GM12873 (cell line): ENCODE measurements at regions not wholly inside any gene's neighbourhood (a gene's known extent, or its start where the extent isn't known, plus 50 kb on each side); places are given as distances from the start of the nearest gene placed in this dataset.

ENCODE experiments used
- CTCF ChIP-seq: IDR thresholded peaks from 2 replicates; pipeline ENCODE4 v1.5.1; 2012; ENCODE audit warnings: low read depth, mild to moderate bottlenecking, moderate library complexity, low read length, control low read depth; ENCODE audit not compliant: insufficient read depth; ENCODE audit errors: missing control alignments

- no peak for TF ChIP-seq CTCF
These were observed 196.3 kb downstream of the AXIN2 start for GRCh38 chr17:65365169-65365568.

- TF ChIP-seq CTCF = no peak
These were observed 197.0 kb downstream of the AXIN2 start for GRCh38 chr17:65364438-65364837.

- no peak for TF ChIP-seq CTCF
These were observed 198.6 kb downstream of the AXIN2 start for GRCh38 chr17:65362826-65363225.

- TF ChIP-seq CTCF = no peak
These were observed 200.4 kb downstream of the AXIN2 start for GRCh38 chr17:65360961-65361552.

GRCh38 chr17:65359016-65359415, 202.4 kb downstream of the AXIN2 start:
- TF ChIP-seq CTCF = no peak

DNA sequence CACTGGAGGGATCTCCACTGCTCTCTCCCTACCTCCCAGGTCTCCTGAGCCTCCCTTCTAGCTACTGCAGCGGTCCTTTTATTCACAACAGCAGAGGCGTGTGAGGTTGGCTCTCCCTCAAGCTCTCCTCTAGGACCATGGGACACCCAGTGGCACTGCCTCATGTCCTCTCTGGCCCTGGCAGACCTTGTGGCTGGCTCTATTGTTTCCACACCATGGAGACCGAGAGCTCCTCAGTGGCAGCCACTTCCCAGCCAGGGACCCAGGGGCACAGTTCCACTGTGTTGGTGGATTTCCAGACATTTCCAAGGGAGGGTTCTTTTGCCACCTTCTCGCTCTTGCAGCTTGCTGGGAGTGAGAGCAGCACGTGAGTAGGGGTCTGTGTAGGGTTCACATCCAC, 204.9 kb downstream of the AXIN2 start:
- TF ChIP-seq CTCF = no peak

DNA sequence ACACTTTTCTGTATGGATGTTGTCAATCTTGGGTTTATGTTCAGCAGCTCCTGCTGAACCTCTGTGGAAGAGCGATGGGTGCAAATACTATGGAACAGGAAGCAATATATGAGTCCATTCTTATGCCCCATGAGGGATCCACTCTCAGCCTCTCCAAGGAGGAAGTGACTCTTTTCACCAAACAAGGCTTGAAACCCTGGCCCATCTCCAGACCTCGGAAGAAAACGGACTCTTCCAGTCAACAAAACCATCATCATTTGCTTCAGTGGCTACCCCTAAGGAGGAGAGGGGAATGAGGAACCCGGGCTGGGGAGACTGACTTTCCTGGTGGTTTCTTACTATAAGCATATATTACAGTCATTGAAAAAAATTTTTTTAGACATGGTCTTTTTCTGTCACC, 206.2 kb downstream of the AXIN2 start:
- no peak for TF ChIP-seq CTCF
